ENCODE measurements at regions not wholly inside any gene's neighbourhood (a gene's known extent, or its start where the extent isn't known, plus 50 kb on each side); places are given as distances from the start of the nearest gene placed in this dataset.

DNA sequence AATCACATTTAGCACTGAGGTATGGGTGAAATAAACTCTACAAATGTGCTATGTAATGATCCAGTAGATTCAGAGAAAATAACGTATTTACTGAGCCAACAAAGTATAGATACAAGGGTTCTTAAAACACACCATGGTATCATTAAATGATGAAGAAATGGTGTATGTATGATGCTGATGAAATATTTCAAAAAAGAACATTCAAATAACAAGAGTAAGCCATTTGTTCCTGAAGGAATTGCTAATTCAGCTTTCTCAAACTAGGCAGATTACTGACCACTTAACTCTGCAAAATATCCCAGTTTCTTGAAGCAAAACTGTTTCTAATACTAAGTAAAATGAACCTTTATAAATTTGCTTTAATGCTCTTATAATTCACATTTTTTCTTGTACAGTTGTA is 97.6 kb upstream of the IFNE start:
- TF ChIP-seq TAF1 (IDR thresholded peaks at IDR 0.05; ENCODE audit: borderline replicate concordance, insufficient read depth, low read length) (no peak), SIN3A (IDR thresholded peaks at IDR 0.05; ENCODE audit: borderline replicate concordance, insufficient read depth, low read length) (no peak), FOXP2 (optimal IDR thresholded peaks at IDR 0.05; ENCODE audit: borderline replicate concordance, extremely low read depth, extremely low read length, insufficient read depth) (no peak), POLR2AphosphoS5 (IDR thresholded peaks at IDR 0.05; ENCODE audit: low read depth, low read length) (no peak)
- TF ChIP-seq, protein P1, sequence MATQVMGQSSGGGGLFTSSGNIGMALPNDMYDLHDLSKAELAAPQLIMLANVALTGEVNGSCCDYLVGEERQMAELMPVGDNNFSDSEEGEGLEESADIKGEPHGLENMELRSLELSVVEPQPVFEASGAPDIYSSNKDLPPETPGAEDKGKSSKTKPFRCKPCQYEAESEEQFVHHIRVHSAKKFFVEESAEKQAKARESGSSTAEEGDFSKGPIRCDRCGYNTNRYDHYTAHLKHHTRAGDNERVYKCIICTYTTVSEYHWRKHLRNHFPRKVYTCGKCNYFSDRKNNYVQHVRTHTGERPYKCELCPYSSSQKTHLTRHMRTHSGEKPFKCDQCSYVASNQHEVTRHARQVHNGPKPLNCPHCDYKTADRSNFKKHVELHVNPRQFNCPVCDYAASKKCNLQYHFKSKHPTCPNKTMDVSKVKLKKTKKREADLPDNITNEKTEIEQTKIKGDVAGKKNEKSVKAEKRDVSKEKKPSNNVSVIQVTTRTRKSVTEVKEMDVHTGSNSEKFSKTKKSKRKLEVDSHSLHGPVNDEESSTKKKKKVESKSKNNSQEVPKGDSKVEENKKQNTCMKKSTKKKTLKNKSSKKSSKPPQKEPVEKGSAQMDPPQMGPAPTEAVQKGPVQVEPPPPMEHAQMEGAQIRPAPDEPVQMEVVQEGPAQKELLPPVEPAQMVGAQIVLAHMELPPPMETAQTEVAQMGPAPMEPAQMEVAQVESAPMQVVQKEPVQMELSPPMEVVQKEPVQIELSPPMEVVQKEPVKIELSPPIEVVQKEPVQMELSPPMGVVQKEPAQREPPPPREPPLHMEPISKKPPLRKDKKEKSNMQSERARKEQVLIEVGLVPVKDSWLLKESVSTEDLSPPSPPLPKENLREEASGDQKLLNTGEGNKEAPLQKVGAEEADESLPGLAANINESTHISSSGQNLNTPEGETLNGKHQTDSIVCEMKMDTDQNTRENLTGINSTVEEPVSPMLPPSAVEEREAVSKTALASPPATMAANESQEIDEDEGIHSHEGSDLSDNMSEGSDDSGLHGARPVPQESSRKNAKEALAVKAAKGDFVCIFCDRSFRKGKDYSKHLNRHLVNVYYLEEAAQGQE (IDR thresholded peaks at IDR 0.05; ENCODE audit: insufficient read depth in 1 of 2, low read depth in 2 of 2, low read length in 2 of 2) = no peak

DNA sequence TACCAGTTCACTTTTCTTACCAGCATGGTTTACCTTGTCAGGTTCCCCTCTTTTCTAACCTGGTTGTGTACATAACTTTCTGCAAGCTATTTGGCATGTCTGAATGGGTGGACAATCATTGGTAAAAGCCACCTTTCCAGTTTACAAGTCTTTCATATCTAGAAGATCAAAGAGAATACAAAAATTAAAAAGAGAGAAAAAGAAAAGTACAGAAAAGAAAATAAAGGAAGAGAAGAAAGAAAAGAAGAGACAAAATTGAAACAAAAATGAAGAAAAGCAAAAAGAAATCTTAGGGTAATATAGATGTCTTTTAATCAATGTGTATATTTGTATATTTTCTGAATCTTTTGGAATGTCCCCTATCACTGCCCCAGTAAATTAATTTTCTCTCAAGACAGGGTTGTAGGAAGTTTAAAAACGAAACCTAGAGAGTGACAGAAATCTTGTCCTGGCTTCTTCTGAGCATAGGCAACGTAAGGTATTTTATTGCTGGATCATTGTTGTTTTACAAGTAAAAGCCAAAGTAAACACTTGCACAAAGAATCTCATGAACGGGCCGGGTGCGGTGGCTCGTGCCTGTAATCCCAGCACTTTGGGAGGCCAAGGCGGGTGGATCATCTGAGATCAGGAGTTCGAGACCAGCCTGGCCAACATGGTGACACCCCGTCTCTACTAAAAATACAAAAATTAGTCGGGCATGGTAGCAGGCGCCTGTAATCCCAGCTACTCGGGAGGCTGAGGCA is 98.7 kb upstream of the IFNE start:
- TF ChIP-seq POLR2AphosphoS5 (IDR thresholded peaks at IDR 0.05; ENCODE audit: low read depth, low read length) (no peak), TAF1 (IDR thresholded peaks at IDR 0.05; ENCODE audit: borderline replicate concordance, insufficient read depth, low read length) (no peak), FOXP2 (optimal IDR thresholded peaks at IDR 0.05; ENCODE audit: borderline replicate concordance, extremely low read depth, extremely low read length, insufficient read depth) (no peak), SIN3A (IDR thresholded peaks at IDR 0.05; ENCODE audit: borderline replicate concordance, insufficient read depth, low read length) (no peak)
- TF ChIP-seq, protein P1 (IDR thresholded peaks at IDR 0.05; ENCODE audit: insufficient read depth in 1 of 2, low read depth in 2 of 2, low read length in 2 of 2) = no peak

DNA sequence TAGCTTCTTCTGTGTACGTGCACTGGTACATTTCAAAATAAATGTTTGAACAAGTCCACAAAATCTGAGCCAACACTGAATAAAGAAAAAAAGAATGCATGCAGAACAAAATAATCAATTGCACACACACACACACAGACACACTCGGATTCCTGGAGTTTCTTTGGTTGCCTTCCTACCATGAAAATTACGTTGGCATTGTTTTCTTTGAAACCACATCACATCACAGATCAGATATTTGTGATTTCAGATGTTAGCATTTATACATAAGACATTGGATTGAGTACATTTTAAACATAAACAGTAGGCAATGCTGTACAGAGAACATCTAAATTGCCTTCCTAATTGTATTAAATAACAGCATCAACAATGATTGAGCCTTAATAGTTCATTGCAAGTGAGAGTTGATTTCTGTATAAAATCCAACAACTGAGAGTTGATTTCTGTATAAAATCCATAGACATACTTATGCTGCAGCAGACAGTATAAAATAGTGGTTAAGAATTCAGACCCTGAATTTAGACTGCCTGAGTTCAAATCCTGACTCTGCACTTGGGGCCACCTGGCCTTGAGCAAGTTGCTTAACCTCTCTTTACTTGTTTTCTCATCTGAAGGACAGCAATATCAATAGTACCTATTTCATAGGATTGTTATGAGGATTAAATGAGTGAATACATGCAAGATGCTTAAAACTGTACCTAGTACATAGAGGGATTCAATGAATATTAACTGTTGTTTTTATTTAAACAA is 101.7 kb upstream of the IFNE start:
- no peak for TF ChIP-seq FOXP2 (optimal IDR thresholded peaks at IDR 0.05; ENCODE audit: borderline replicate concordance, extremely low read depth, extremely low read length, insufficient read depth)
- TF ChIP-seq TAF1 (IDR thresholded peaks at IDR 0.05; ENCODE audit: borderline replicate concordance, insufficient read depth, low read length) = no peak
- TF ChIP-seq POLR2AphosphoS5 (IDR thresholded peaks at IDR 0.05; ENCODE audit: low read depth, low read length) = no peak
- TF ChIP-seq, protein P1 (IDR thresholded peaks at IDR 0.05; ENCODE audit: insufficient read depth in 1 of 2, low read depth in 2 of 2, low read length in 2 of 2) = no peak
- no peak for TF ChIP-seq SIN3A (IDR thresholded peaks at IDR 0.05; ENCODE audit: borderline replicate concordance, insufficient read depth, low read length)

DNA sequence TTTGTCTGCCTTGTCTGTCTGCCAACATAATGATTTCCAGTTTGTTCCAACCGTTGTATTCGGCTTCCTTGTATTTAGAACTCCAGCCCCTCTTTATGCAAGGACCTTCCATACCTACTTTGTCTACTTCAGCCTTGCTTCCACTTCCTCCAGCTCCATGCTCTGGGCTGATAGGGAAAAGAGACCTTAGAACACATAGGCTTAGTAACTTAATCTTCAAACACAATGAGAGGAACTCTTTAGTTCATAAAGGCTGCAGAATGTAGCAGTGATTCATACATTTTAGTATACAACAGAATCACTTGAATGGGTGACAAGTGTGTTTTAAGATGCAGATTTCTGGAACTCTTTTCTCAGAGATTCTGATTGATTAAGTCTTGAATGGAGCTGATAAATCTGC is 102.8 kb upstream of the IFNE start:
- TF ChIP-seq TAF1 (IDR thresholded peaks at IDR 0.05; ENCODE audit: borderline replicate concordance, insufficient read depth, low read length) (no peak), FOXP2 (optimal IDR thresholded peaks at IDR 0.05; ENCODE audit: borderline replicate concordance, extremely low read depth, extremely low read length, insufficient read depth) (no peak), POLR2AphosphoS5 (IDR thresholded peaks at IDR 0.05; ENCODE audit: low read depth, low read length) (no peak), SIN3A (IDR thresholded peaks at IDR 0.05; ENCODE audit: borderline replicate concordance, insufficient read depth, low read length) (no peak)
- TF ChIP-seq, protein P1 (IDR thresholded peaks at IDR 0.05; ENCODE audit: insufficient read depth in 1 of 2, low read depth in 2 of 2, low read length in 2 of 2) = no peak
